ENCODE measurements at regions not wholly inside any gene's neighbourhood (a gene's known extent, or its start where the extent isn't known, plus 50 kb on each side); places are given as distances from the start of the nearest gene placed in this dataset.
"Not testable (repeated sequence)": the region's sequence is repeated elsewhere in the genome, so short reads cannot be mapped to it uniquely, and the experiment has no call there.

DNA sequence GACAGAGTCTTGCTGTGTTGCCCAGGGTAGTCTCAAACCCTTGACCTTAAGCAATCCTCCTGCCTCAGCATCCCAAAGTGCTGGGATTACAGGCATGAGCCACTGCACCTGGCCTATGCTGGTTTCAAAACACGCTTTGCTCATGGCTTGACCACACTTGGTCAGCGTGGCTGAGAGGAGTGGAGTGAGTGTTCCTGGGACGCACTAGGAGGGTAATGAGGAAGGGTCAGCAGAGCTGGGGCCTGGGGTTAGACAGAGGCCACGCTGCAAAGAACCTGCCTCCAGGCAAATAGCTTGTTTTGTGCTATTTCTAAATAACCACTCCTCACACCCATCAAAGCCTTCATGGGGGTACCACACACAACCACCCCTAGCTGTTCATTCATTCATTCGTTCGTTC lies 77.9 kb upstream of the TOX2 start:
- no peak for DNase-seq

DNA sequence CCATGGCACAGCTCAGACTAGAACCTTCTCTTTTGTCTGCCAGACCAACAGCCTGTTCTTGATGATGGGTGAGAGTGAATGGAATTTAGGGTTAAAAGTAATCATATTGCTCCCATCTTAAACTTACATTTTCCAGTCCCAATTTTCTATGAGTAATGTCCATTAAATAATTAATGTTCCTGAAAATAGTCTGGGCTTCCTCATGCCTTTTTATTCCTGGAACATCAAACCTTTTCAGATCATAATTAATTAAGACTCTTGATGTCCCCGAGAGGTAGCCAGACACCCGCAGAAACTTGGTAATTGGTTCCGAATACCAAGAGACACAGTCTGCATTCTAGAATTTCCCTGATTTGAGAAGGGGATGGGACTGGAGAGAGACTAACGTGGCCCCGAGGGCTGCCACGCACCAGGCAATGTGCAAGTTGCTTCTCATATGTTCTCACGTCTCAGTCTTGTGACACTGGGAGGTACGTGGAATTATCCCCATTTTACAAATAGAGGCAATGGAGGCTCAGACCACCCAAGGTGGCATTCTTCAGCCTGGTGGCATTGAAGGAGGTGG lies 78.6 kb upstream of the TOX2 start:
- DNase-seq: no peak

DNA sequence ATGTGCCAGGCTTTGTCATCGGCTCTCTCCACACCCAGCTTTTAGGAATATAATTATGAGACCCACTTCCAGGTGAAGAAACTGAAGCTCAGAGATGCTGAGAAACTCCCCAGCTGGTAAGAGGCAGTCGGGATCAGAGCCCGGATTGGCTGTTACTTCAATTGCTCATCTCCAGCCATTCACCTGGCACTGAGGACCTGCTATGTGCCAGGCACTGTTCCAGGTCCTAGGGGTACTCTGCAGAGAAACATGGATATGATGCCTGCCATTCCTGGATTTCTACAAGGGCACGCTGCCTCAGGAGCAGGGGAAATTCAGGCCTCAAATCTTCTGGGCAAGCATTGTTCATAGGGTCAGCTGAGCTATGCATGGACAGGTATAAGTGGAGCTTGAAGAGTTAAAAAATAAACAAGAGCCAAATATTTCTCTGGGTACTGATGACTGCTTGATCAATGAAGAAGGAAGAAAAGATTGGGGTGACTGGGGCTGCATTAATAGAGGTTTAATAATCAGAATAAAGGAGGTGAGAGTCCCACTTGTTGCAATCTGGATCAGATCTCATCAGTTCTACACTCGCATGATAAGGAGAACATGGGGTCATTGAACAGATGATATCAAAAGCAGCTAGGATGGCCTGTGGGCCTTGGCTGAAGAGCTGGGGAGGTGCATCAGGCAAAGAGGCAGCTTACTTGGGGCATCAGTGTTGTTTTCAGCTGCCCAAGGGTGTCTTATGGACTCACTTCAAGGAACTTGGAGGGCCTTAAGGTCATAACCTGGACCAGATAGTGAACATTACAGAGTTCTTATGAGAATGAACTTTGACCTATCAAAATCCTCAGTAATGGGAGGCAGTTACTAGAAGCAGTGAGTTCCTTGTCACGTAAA lies 80.9 kb upstream of the TOX2 start:
- no peak for DNase-seq

DNA sequence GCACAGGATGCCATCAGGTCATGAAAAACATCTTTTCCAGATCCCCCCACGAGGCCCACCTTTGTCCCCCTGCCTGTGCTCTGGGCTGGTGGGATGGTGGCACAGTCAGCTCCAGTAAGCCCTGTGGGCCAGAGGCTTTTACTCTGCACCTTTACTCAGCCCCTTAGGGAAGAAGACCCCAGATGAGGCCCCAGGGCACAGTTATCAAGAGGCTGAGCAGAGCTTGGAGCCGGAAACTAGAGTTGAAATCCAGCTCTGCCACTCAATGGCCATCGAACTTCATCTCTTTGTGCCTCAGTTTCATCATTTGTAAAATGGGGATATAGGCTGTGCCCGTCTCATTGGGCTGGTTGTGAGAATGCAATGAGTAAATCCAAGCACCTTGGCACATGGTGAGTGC lies 81.7 kb upstream of the TOX2 start:
- no peak for DNase-seq

DNA sequence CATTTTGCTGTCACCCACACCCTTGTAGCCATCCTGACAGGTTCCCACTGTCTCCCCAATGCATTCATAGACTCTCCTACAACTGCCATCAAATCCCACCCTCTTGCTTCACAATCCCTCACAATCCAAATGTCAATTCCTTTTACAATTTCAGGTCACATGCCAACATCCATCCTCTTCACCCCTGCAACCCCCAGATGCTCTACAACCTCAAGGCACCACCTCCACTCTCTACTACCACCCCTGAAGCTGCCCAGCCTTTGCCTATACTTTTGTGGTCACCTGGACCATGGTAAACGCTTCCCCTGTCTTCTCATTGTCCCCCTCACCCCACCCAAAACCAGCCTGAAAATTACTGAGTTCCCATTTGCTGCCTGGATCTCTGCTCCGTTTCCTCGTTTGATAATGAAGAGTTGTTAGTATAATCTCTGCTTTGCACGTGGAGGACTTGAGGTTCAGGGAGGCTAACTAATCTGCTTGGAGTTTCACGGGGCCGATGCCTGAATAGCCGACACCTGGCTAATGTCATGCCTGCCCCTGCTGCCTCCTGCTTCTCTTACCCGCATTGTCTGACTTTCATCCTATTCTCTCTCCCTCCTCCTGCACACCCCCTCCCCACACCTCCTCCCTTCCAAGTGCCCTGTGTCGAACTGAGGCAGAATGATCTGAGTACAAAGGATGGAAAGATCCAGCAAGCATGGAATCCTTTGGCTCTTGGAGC lies 82.4 kb upstream of the TOX2 start:
- DNase-seq: no peak

DNA sequence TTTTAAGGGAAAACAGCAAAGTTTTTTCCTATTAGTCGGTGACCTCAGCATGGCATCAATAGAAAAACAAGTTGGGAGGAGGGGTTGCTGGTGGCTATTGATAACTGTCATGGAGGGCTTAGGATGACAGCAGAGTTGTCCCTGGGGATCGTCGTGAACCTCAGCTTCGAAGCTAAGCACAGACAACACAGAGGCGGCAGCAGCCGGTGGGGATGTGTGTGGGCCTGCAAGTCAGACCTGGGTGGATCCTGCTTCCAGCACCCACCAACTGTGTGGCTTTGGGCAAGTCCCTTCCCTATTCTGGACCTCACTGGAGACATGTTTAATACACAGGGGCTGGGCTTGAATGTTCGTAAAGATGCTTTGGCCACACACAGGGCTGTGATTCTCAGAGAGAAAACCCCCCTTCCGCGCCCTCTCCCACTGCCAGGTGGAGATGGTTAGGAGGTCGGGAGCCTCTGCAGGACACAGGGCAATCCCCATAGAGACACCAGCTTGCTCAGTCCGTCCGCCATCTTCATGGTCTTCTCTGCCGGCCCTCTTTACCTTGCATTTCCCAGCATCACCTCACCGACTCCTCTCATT lies 83.1 kb upstream of the TOX2 start:
- DNase-seq: no peak

DNA sequence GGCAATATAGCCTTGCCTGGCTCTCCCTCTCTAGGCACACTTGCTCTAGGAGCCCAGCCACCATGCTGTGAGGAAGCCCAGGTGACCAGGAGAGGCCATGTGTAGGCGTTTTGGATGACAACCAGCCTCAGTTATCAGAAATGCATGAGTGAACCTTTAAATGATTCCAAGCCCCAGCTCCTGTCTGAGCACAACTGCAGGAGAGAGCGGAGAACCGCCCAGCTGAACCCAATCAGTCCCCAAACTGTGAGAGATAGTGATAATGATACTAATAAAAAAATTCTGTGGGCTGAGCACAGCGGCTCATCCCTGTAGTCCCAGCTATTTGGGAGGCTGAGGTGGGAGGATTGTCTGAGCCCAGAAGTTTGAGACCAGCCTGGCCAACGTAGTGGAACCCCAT lies 83.8 kb upstream of the TOX2 start:
- no peak for DNase-seq

DNA sequence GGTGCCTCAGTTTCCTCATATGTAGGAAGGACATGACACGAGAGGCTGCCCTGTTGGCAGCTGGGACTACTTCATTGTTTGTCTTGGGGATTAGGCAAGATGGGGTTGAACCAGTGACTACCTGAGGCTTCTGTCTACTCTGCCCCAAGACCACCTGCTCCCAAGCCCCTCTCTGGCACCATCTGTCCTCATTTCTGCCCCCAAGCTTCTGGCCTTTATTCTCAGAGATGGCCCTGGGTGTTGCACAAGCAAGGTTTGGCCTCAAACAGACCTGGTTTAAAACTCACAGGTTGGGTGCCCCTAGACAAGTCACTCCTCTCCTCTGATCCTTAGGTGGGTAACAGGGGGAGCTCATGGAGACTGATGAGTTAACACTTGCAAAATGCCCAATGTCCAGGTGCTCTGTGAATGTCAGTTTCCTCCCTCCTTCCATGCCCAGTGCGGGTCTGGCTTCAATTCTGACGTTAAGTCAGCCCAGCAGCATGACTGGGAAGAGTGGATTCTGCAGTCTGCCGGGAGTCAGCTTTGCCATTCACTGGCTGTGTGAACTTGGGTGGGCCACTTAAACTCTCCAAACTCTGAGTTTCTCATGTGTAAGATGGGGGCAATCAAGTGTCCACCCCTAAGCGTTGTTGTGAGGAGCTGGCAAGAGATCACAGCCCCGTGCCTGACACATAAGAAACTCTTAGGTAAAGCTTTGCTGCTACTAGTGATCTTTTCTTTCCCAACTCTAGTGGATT lies 84.5 kb upstream of the TOX2 start:
- DNase-seq: no peak

DNA sequence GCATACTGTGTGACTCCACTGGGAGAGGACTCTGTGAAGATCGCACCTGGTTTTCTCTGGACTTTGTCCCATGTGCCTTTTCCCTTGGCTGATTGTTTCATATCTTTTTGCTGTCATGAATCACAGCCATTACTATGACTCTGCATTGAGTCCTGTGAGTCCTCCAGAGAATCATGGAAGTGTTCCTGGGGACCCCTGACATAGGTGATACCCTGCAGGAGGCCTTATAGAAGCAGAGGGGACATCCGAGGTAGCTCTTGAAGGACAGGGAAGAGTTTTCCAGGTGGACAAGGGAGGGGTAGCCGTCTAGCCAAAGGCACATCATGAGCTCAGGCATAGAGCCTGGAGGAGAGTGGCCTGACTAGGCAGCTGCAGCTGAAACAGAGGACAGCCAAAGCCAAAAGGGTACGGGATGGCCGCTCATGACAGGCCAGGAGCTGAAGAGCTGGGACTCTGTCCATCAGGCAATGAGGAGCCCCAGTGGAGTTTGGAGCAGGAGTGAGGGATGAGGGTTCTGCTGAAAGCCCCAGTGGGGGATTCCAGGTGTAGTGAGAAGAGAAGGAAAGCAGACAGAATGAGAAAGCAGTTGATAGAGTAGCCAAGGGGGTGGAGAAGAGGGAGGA lies 86.6 kb upstream of the TOX2 start:
- no peak for DNase-seq

DNA sequence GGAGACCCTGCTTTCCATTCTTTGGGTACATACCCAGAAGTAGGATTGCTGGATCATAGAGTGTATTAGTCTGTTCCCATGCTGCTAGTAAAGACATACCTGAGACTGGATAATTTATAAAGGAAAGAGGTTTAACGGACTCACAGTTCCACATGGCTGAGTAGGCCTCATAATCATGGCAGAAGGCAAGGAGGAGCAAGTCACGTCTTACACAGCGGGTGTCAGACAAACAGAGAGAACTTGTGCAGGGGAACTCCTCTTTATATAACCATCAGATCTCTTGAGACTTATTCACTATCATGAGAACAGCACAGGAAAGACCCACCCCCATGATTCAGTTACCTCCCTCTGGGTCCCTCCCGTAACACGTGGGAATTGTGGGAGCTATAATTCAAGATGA lies 87.7 kb upstream of the TOX2 start:
- DNase-seq: not testable (repeated sequence)

DNA sequence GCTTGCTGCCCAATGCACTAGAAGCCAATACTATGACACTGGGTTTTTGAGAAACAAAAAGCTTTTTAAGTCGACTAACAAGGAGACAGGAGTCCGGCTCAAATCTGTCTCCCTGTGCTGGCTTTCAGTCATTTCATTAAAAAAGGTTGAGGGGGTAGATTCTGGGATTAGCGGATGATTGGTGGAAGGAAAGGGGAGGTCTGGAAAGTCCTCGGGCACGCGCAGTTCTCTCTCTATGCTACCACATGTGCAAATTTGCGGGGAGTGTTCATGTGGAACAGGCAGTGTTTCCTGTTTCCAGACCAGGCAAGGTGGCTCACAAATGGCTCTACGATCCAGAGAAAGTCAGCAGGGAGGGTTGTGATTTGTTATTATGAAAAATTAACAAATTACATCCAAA lies 89.1 kb upstream of the TOX2 start:
- DNase-seq: no peak

DNA sequence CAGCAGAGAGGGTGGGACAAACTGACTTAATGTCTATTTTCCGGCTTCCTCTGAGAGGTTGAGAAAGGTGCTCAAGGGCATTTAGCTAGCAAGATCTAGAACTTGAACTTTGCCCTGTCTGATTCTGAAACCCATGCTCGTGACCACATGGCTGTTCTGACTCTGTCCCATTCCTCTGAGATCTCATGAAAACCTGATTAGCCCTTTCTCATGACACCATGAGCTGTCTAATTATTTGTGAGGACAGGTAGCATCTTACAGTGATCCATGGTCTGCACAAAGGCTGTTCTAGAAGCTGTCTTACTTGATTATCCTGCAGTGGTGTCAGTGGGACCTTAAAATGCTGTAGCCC lies 89.6 kb upstream of the TOX2 start:
- DNase-seq: no peak

DNA sequence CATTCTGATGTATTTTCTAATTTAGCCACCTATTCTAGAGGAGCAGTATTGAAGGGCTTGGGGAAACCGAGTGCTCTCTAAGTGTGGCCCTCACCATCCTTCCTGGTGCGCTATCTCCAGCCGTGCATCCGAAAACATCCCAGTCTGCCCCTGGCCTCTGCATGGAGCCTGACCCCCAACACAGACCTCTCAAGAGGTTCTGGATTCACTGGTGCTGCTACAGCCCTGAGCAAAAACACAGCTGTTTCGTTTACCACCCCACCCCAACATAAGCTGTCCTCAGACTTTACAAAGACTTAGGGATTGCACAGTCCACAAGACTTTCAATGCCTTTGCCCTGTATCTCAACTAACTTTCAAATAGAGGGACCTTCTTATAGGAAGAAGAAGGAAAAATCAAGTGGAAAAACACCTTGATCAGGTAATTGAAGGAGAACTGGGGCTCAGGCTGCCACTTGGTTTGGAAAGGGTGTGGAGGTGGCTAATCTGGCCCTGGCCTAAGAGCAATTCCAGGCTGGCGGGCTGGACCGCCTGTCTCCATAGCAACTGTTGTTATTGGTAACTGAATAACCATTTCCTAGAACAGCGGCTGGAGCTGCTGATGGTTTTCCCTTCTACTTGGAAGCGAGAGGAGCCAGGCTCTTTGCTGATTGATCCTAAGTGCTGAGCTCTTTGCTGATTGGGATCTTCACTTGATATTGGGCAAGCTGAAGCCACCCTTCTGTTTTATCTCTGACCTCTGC lies 90.2 kb upstream of the TOX2 start:
- no peak for DNase-seq

DNA sequence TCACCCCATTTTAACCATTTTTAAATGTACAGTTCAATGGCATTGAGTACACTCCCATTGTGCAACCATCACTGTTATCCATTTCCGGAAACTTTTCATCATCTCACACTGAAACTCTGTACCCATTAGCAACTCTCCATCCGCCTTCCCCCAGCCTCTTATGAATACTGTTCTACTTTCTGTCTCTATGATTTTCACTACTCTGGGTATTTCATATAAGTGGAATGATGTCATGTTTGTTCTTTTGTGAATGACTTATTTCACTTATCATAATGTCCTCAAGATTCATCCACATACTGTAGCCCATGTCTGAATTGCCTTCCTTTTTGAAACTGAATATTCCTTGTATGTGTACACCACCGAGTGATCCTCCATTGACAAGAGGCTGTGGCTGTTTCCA lies 92.9 kb upstream of the TOX2 start:
- DNase-seq: no peak

DNA sequence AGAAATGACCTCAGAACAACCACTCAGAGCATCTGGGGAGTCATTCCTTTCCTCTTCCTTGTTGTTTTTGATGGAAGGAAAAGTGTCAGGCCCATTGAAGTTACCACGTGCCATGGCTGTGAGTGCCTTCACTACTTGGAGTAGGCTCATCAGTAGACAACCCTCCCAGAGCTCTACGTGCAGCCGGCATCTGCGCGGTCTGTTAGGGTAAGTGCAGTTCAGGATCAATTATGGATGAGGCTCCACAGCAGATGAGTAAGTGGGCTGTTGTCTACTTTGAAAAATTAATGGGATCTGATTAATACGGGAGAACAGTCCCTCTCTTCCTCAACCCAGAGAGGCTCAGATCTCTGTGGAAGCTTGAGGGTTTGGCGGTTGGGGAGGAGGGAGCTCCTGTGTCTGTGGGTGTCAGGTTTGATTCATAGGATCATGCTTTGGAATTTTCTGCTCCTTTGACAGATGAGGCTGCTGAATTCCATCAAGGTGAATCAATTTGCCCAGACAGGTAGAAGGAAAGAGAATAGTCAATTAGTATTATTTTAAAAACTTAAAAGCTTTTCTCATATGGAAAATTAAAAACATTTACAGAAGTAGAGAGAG lies 93.8 kb upstream of the TOX2 start:
- DNase-seq: no peak

DNA sequence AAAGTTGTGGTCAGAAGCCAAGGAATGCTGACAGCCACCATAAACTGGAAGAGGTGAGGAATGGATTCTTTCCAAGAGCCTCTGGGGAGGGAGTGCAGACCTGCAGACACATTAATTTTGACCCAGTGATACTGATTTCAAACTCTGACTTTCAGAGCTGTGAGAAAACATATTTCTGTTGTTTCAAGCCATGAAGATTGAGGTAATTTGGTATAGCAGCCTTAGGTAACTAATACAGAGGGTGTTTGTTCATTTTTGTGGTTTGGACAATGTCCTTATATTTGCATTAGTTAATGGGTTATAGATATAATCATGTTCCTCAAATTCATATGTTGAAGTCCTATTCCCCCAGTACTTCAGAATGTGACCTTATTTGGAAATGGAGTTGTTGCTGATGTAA lies 85.4 kb upstream of the GTSF1L start:
- DNase-seq: no peak

DNA sequence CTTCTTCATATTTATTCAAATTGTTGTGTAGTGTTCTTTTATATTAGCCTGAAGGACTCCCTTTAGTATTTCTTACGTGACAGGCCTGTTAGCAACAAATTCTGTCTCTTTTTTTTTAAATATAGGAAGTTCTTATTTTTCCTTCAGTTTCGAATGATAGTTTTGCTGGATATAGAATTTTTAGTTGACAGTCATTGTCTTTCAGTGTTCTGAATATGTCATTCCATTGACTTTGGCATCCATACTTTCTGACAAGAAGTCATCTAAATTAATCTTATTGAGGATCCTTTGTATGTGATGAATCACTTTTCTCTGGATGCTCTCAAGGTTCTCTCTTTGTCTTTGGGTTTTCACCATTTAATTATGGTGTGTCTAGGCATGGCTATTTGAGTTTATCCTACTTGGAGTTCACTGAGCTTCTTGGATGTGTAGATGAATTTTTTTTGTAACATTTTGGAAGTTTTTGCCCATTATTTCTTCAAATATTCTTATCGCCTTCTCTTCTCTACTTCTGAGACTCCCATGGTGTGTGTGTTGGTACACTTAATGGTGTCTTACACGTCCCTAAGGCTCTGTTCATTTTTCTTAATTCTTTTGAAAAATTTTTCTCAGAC lies 82.5 kb upstream of the GTSF1L start:
- DNase-seq: peak in 1 of 4 experiments; percentile 1

DNA sequence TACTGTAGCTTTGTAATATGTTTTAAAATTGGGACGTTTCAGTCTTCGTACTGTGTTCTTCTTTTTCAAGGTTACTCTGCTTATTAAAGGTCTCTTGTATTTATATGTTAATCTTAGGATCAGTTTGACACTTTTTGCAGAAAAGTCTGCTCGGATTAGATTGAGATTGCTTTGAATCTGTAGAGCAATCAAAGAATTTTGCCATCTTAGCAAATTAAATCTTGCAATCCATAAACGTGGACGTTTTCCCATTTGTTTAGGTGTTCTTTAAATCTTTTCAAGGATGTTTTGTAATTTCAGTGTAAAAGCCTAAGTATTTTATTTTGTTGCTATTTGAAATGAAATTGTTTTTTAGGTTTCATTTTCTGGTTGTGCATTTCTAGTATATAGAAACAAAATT lies 78.0 kb upstream of the GTSF1L start:
- no peak for DNase-seq

DNA sequence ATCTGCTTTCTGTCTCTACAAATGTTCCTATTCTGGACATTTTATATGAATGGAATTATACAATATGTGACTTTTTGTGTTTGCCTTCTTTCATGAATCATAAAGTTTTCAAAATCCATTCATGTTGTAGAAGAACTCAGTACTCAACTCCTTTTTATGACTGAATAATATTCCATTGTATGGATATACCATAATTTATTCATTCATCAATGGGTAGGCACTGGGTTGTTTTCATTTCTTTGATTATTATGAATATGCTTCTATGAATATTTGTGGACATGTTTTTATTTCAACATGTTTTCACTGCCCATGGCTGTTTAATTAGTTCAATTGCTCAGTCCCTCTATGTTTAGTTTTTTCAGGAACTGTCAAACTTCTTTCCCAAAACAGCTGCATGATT lies 76.5 kb upstream of the GTSF1L start:
- DNase-seq: no peak

DNA sequence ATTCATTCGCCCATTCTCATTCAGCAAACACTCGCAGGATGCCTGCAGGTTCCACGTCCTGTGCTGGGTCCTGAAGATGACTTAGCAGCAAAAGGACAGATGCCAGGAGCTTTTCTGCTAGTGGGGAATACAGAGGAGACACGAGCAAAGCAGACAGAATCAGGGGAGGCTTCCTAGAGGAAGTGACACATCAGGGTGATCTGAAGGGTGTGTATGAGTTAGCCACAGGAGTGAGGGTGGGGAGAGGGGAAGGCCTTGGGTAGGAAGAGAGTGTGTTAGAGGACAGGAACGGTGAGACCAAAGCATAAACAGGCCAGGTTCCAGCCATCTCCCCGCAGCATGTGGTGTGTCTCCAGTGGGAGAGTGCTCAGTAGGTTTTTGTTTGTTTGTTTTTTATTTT lies 73.4 kb upstream of the GTSF1L start:
- DNase-seq: no peak

DNA sequence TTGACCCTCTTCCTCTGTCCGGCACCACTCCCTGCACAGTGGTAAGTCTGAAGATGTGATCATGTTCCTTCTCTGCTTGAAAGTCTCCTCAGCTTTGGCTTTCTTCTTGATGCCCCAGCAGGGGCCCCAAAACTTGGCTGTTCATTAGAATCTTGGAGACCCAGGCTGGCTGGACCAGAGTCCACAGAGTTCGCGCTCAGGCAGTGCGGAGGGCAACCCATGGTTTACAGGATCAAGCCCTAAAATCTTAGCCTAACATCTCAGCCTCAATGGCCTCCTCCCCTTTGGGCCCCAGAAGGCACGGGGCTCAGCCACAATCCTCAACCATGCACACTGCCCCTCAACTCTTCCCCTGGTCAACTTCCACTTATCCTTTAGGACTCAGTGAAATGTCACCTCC lies 72.9 kb upstream of the GTSF1L start:
- DNase-seq: no peak

Measured in suppressor macrophage (primary cell).